Hindlimb muscle (tissue), 1 donor: ENCODE measurements at regions not wholly inside any gene's neighbourhood (a gene's known extent, or its start where the extent isn't known, plus 50 kb on each side); places are given as distances from the start of the nearest gene placed in this dataset.
"Not testable (repeated sequence)": the region's sequence is repeated elsewhere in the genome, so short reads cannot be mapped to it uniquely, and the experiment has no call there.

ENCODE experiments used
- DNase-seq: peaks from one replicate; pipeline ENCODE4 v3.0.0-alpha.2; 2013

DNA sequence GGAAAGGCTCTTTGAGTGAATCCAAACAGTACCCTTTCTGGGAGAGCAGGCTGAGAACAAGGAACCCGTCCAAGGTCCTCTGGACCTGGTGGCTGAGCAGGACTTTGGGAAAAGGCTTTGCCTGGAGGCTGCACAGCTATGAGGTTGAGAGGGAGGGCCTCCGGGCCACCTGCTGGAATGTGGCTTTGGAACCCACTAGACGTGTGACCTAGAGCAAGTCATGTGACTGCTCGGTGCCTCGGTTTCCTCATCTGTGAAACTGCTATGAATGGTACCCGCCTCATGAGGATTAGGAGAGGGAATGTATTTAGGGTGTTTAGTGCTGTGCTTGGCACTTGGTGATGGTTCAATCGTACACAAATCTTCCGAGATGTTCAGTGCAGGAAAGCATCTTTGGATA is 50.4 kb downstream of the HAPSTR1 start:
- no peak for DNase-seq

DNA sequence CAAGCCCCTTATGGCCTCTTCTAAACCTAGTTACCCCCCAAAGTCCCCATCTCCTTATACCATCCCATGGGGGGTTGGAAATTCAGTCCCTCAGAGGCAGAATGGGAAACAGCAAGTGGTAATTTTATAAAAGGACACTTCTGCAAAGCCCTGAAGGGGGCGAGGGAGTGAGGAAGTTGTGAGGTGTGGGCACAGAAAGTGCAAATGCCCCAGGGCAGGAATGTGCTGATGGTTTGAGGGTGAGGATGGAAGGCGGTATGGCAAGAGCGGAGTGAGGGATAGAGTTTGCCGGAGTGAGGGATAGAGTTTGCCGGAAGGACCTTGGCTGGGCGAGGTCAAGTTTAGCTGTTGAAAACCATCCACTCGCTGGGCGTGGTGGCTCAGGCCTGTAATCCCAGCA is 52.7 kb downstream of the HAPSTR1 start:
- DNase-seq = no peak

DNA sequence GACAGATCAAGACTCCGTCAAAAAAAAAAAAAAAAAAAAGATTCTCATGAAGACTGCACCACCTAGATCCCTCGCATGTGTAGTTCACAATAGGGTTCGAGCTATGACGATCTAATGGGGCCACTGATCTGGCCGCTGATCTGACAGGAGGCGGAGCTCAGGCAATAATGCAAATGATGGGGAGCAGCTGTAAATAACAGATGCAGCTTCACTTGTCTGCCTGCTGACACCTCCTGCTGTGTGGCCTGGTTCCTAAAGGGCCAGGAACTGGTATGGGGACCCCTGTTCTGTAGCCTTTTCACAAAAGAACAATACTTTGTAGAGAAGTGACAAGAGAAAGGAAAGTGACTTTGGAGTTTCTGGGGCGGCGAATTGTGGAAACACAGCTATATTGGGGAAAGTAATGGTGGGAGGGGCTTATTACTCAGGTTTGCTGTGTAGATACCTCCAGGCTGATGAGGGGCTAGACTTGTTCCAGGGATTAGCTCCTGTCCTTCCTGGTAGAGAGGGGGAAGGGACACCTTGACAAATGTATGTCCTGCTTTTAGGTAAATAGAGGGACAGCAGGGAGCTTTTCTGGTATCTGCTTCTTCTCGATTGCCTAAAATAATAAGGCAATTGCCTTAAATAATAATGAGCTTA is 57.1 kb downstream of the HAPSTR1 start:
- DNase-seq = no peak

DNA sequence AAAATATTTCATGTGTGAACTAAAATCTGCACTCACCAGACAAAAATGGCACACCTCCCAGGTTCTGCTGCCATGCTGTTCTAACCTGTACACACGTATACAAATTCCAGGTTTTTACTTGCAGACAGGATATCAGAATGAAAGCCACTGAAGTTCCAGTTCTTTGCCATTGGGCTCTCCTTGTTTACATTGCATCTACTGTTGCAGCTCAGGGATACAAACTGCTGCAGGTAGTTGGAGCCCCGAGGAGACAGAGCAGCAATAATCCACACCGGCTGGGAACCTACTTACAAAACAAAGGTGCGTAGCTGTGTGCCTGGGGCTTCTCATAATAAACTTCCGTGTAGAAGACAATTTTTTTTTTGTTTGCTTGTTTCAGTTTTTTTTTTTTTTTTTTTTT is 59.6 kb downstream of the HAPSTR1 start:
- no peak for DNase-seq

DNA sequence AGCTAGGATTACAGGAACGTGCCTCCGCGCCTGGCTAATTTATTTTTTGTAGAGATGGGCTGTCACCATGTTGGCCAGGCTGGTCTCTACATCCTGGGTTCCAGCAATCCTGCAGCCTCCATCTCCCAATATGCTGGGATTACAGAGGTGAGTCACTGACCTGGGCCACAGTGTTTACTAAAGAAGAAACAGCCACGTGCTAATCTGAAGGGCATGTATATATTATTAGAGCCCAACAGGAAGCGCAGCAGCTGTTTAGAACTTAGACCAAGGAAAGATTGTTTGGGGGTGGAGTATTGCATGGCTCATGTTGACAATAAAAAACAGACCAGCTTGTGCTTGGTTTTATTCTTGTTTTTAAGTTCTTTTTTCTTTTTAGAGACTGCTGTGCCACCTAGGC is 60.2 kb downstream of the HAPSTR1 start:
- DNase-seq = no peak

DNA sequence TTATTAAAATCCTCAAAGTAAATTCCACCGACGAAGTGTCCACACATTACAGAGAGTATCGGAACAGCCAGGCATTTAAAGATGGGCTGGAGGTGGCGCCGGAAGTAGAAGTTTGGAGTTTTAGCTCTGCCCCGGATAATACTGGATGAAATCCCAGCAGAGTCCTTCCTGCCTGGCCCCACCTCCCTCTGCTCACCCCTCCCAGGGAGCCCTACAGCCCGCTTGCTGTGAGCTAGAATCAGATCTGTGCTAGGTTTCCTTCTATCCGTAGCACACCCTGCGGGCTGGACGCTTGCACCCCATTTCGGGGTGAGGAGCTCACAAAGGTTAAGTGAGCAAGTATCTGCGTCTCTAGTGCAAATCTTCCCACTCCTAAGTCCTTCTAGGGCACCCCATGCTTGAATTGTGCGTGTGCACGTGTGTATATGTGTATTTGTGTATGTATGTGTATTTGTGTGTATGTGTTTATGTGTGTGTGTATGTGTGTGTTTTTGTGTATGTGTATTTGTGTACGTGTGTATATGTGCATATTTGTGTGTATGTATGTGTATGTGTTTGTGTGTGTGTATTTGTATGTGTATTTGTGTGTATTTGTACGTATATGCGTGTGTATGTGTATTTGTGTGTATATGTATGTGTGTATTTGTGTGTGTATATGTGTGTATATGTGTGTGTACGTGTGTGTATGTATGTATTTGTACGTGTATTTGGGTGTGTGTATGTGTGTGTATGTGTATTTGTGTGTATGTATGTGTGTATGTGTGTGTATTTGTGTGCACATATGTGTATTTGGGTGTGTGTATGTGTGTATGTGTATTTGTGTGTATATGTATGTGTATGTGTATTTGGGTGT is 61.4 kb downstream of the HAPSTR1 start:
- no peak for DNase-seq

DNA sequence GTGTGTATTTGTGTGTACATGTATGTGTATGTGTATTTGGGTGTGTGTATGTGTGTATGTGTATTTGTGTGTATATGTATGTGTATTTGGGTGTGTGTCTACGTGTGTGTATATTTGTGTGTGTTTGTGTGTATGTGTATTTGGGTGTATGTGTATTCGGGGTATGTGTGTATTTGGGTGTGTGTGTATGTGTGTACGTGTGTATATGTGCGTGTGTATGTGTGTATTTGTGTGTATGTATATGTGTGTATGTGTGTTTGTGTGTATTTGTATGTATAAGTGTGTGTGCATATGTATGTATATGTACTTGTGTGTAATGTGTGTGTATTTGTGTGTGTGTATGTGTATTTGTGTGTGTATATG is 62.0 kb downstream of the HAPSTR1 start:
- DNase-seq = no peak

DNA sequence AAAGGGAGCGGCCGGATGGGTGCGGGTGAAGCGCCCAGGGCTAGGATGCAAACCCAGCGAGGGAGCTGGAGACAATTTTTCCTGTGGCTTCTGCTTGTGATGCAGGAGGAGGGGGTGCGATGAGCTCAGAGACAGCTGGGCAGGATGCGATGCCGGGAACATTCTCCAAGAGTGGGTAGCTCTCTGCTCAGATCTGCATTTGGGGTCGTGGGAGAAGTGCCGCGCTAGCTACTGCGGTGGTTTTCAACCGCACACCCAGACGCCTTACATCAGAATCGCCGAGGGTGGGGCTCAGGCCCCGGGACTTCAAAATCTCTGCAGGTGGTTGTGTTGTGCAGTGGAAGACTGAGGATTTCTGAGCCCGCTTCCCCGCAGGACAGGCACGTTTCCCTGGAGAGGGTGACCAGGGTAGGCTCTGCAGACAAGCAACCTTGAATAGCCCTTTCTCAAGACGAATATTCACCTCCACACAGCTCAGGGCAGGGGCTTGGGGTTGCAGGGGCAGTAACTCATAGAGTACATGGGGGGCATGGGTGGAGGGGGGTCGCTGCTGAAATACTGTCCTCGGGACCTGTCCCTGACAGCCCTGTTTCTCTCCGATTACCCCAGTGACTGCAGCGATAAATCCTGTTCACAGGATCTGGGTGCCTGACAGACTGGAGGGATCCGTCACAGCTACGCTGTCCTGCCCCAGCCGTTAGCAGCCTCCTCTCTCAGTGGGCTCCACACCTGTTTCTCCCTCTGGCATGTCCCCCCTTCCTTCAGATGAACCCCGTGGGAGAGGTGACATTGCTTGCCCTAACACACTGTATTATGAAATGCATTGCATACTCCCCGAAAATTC is 63.3 kb downstream of the HAPSTR1 start:
- no peak for DNase-seq

DNA sequence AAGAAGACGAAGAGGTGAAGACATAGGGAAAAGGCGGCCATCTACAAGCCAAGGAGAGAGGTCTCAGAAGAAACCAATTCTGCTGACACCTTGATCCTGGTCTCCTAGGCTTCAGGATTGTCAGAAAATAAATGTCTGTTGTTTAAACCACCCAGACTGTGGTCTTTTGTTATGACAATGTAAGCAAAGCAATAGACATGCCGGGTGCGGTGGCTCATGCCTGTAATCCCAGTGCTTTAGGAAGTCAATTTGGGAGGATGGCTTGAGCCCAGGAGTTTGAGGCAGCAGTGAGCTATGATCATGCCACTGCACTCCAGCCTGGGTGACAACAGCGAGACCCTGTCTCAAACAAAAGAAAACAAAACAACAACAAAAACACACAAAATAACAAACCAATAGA is 64.4 kb downstream of the HAPSTR1 start:
- no peak for DNase-seq

DNA sequence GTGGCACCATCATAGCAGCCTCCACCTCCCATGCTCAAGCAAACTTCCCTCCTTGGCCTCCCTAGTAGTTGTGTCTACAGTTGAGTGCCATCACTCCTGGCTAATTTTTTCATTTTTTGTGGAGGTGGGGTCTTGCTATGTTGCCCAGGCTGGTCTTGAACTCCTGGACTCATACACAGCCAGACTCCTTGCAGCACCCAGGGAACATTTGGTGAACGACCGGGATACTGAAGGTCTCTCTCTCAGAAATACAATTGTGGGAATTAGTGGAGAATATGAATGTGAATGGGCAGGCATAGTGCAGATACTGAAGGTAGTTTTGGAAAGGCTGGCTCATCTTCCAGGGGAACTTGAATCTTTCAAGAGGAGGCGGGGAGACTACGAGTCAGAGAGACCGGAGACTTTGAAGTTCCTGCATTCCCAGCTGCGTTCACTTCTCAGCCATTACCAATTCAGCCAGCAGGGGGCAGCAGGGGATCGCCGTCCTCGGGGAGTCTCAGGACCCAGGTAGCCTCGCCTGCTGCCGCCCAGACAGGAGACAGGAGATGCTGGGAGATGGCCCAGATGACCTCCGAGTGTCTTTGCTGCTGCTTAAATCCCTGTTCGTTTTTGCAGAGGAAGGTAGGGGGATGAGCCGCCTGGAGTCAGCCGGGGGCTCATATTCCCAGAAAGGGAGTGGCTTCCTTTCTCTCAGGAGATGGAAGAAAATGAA is 68.6 kb downstream of the HAPSTR1 start:
- no peak for DNase-seq

DNA sequence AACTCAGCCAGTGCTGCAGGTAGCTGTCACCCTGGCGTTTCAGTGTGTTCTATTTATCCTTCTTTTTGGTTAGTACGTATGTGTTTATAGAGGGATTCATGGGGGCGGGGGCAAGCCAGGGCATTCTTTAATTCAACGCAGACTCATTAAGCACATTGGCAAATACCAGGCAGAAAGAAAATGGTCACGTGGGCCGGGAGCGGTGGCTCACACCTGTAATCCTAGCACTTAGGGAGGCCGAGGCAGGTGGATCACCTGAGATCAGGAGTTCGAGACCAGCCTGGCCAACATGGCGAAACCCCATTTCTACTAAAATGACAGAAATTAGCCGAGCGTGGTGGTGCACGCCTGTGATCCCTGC is 69.1 kb downstream of the HAPSTR1 start:
- no peak for DNase-seq

DNA sequence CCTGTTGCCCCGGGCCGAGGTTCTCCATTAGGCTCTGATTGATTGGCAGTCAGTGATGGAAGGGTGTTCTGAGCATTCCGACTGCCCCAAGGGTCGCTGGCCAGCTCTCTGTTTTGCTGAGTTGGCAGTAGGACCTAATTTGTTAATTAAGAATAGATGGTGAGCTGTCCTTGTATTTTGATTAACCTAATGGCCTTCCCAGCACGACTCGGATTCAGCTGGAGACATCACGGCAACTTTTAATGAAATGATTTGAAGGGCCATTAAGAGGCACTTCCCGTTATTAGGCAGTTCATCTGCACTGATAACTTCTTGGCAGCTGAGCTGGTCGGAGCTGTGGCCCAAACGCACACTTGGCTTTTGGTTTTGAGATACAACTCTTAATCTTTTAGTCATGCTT is 74.2 kb downstream of the HAPSTR1 start:
- DNase-seq = no peak

DNA sequence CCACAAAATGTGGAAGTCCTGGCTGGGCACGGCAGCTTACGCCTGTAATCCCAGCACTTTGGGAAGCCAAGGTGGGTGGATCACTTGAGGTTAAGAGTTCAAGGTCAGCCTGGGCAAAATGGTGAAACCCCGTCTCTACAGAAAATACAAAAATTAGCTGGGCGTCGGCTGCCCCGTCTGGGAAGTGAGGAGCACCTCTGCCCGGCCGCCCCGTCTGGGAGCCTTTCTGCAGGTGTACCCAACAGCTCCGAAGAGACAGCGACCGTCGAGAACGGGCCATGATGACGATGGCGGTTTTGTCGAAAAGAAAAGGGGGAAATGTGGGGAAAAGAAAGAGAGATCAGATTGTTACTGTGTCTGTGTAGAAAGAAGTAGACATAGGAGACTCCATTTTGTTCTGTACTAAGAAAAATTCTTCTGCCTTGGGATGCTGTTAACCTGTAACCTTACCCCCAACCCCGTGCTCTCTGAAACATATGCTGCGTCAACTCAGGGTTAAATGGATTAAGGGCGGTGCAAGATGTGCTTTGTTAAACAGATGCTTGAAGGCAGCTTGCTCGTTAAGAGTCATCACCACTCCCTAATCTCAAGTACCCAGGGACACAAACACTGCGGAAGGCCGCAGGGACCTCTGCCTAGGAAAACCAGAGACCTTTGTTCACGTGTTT is 75.0 kb downstream of the HAPSTR1 start:
- not testable (repeated sequence) for DNase-seq

DNA sequence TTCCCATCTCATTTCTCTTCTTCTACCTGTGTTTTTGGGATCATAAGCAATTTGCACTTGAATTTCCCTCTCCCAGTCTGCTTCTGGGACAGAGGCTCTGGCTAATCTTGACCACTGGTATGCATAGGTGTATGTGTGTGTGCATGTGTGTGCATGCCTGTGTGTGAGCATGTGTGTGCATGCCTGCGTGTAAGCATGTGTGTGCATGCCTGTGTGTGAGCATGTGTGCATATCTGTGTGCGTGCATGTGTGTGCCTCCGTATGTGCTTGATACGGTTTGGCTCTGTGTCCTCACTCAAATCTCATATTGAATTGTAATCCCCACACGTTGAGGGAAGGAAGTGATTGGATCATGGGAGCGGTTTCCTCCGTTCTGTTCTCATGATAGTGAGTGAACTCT is 77.7 kb downstream of the HAPSTR1 start:
- DNase-seq = no peak

DNA sequence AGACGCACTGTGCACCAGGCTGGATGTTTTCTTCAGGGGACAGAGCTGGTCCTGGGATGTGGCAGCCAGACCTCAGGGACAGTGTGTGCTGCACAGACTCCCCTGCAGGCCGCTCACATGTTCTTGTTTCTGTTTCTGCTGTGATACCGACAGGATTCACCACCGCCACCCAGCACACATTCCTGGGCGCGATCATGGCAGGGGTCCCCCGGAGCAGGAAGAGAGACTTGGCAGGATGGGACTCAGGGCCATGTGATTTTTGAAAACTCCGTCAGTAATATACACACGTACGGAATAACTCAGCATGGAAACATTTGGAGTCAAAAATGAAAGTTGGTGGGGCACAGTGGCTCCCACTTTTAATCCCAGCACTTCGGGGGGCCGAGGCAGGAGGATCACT is 79.0 kb downstream of the HAPSTR1 start:
- DNase-seq = no peak

DNA sequence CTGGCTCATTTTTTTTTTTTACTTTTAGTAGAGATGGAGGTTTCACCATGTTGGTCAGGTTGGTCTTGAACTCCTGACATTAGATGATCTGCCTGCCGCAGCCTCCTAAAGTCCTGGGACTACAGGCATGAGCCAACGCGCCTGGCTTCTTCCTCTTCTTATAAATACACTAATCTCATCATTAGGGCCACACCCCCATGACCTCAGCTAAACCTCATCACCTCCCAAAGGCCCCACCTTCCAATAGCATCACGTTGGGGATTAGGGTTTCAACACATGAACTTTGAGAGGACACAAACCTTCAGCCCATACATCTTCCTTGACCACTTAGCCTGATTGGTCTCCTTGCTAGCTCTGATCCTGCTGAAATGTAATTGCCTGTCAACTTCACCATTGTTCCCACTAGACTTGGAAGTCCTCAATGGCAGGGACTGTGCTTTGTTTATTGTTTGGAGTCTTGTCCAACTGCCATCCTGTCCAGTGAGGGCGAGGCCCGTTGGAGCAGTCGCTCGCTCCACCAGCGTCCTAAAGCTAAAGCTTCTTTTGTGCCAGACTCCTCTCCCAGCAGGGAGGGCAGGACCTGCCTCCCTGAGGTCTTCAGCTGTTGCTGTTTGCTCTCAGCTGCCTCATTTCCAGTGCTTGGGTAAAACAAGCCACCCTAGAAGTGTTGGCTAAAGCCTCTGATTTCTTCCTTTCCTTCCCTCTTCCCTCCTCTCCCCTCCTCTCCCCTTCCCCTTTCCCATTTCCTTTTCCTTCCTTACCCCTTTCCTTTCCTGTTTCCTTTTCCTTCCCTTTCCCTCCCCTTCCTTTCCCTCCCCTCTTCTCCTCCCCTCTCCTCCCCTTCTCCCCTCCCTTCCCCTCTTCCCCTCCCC is 85.3 kb downstream of the HAPSTR1 start:
- DNase-seq = no peak

DNA sequence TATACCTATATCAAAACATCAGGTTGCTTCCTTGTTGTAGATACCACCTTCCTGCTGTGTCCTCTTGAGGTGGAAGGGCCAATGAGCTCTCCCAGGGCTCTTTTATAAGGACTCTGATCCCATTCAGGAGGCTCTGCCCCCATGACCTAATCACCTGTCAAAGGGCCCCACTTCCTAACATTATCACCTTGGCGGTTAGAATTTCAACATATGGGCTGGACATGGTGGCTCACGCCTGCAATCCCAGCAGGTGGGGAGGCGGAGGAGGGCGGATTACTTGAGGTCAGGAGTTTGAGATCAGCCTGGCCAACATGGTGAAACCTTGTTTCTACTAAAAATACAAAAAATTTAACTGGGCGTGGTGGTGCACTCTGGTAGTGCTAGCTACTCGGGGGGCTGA is 86.4 kb downstream of the HAPSTR1 start:
- no peak for DNase-seq

DNA sequence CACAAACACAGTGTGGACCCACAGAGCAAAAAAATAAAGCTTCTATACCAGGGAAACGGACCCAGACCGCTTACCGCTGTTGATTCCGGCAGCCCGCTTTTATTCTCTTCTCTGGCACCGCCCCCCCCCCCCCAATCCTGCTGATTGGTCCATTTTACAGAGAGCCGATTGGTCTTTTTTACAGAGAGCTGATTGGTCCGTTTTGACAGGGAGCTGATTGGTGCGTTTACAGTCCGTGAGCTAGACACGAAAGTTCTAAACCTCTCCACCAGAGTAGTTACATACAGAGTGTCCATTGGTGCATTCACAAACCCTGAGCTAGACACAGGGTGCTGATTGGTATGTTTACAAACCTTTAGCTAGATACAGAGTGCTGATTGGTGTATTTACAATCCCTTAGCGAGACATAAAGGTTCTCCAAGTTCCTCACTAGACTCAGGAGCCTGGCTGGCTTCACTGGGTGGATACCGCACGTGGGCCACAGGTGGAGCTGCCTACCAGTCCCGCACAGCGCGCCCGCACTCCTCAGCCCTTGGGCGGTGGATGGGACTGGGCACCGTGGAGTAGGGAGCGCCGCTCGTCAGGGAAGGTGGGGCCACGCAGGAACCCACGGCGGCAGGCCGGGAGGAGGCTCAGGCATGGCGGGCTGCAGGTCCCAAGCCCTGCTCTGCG is 92.4 kb downstream of the HAPSTR1 start:
- no peak for DNase-seq

DNA sequence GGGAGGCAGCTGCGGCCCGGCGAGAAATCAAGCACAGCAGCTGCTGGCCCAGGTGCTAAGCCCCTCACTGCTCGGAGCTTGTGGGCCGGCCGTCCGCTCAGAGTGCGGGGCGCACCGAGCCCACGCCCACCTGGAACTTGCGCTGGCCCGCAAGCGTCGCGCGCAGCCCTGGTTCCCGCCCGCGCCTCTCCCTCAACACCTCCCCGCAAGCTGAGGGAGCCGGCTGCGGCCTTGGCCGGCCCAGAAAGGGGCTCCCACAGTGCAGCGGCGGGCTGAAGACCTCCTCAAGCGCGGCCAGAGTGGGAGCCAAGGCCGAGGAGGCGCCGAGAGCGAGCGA is 92.9 kb downstream of the HAPSTR1 start:
- no peak for DNase-seq

DNA sequence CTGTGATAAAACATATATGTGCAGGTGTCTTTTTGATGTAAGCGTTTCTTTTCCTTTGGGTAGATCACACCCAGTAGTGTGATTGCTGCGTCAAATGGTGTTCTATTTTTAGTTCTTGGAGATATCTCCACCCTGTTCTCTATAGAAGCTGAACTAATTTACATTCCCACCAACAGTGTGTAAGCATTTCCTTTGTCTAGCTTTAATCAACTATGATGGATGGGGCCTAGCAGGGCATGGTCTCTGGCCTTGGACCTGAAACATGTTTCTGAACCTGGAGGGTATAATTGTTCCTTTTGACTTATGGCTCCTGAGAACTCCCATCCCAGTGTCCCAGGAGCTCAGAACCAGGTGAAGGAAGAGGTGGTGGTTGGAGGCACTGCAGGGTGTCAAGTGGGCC is 93.9 kb downstream of the HAPSTR1 start:
- no peak for DNase-seq

DNA sequence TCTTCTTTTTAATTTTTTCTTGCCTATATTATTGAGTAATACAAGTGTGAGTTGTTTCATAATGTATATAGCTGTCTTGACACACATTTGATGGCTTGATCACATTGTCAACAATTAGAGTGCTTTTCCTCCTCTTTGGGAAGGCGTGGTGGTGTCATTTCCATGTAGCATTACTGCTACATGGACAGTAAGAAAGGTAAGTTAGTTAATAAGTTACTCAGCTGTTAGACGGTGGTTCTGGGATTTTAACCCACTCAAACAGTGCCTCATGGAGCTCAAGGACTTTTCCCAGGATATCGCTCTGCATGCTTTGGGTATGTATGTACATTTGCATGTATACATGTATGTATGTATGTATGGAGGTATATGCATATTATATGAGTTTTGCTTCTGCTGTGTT is 94.6 kb downstream of the HAPSTR1 start:
- no peak for DNase-seq
